MM.1S (cell line): ENCODE measurements at regions not wholly inside any gene's neighbourhood (a gene's known extent, or its start where the extent isn't known, plus 50 kb on each side); places are given as distances from the start of the nearest gene placed in this dataset.

Source experiments
- EZH2phosphoT487 ChIP-seq: fragments of 300-600 bp; sonication (generic); IDR thresholded peaks from 2 replicates; pipeline ENCODE4 v1.6.1; 2018; ENCODE audit warnings: antibody characterized with exemption, low read length
- TF ChIP-seq, protein P1 (sequence below): fragments of 300-600 bp; sonication (generic); IDR thresholded peaks from 2 replicates; pipeline ENCODE4 v1.5.1; 2016; ENCODE audit warnings: antibody characterized with exemption, low read length, mixed read lengths

DNA sequence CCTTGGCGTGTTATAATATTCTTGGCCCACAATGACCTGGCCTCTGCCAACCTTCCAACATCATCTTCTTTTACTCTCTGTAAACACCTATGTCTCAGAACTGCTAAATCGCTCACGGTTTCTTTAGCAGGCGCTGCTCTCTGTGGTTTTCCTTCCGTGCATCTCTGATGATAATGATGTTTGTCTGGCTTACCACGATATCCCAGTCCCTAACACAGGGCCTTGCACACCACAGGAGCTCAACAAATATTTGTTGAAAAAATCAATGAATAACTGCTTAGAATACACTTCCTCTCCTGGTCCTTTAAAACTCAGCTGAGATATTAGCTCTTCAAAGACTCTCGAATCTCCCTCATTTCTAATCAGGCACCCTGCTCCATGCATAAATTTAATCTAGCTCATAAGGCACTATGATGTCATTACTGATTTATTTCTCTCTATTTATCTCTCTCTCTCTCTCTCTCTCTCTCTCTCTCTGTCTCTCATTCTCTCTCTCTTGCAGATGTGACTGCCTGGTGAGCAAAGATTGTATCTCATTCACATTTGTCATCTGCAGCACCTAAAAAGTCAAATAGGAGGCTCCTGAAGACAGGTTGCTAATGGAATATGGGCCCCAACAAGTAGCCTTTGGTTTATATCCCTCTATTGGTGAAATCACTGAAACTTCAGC is 206.4 kb downstream of the NHLRC3 start:
- TF ChIP-seq, protein P1, sequence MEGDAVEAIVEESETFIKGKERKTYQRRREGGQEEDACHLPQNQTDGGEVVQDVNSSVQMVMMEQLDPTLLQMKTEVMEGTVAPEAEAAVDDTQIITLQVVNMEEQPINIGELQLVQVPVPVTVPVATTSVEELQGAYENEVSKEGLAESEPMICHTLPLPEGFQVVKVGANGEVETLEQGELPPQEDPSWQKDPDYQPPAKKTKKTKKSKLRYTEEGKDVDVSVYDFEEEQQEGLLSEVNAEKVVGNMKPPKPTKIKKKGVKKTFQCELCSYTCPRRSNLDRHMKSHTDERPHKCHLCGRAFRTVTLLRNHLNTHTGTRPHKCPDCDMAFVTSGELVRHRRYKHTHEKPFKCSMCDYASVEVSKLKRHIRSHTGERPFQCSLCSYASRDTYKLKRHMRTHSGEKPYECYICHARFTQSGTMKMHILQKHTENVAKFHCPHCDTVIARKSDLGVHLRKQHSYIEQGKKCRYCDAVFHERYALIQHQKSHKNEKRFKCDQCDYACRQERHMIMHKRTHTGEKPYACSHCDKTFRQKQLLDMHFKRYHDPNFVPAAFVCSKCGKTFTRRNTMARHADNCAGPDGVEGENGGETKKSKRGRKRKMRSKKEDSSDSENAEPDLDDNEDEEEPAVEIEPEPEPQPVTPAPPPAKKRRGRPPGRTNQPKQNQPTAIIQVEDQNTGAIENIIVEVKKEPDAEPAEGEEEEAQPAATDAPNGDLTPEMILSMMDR, result no peak
- no peak for TF ChIP-seq EZH2phosphoT487
